Calu3 (cell line): ENCODE measurements at regions not wholly inside any gene's neighbourhood (a gene's known extent, or its start where the extent isn't known, plus 50 kb on each side); places are given as distances from the start of the nearest gene placed in this dataset.

ENCODE experiments used
- BruUV-seq: library from RNA; stranded (reverse); fragments of 400-500 nt; replicated peaks from 2 replicates; lab custom pipeline; 2021; lab: Mats Ljungman, UMichigan
- CTCF ChIA-PET: fragments of 300-600 bp; sonication (Branson Sonifier 250); formaldehyde crosslinking; loops from one replicate; lab custom pipeline; 2022; ENCODE audit warnings: antibody characterized with exemption; lab: Charles Lee
- DNase-seq: peaks from one replicate; pipeline ENCODE4 v3.0.0; 2022
- H3K27ac Mint-ChIP-seq: one replicate; pipeline ENCODE4 v1.8.0; 2022; ENCODE audit warnings: mixed read lengths; ENCODE audit not compliant: unreplicated experiment
- H3K27me3 Mint-ChIP-seq: one replicate; pipeline ENCODE4 v1.8.0; 2022; ENCODE audit warnings: mixed read lengths; ENCODE audit not compliant: unreplicated experiment
- H3K36me3 Mint-ChIP-seq: one replicate; pipeline ENCODE4 v1.8.0; 2022; ENCODE audit warnings: mild to moderate bottlenecking, moderate library complexity, mixed read lengths; ENCODE audit not compliant: insufficient read depth, unreplicated experiment
- H3K4me1 Mint-ChIP-seq: one replicate; pipeline ENCODE4 v1.8.0; 2022; ENCODE audit warnings: mild to moderate bottlenecking, low read depth, mixed read lengths; ENCODE audit not compliant: unreplicated experiment
- H3K4me3 Mint-ChIP-seq: one replicate; pipeline ENCODE4 v1.8.0; 2022; ENCODE audit warnings: mild to moderate bottlenecking, low read depth, moderate library complexity, mixed read lengths; ENCODE audit not compliant: unreplicated experiment
- H3K9me3 Mint-ChIP-seq: one replicate; pipeline ENCODE4 v1.8.0; 2022; ENCODE audit warnings: low read depth, mixed read lengths; ENCODE audit not compliant: unreplicated experiment
- CTCF ChIP-seq: fragments of 200-600 bp; IDR thresholded peaks from one replicate; pipeline ENCODE4 v1.8.0; 2022; ENCODE audit warnings: antibody characterized with exemption; ENCODE audit not compliant: unreplicated experiment
- intact Hi-C: fragments of 100-400 bp; cut with micrococcal nuclease; formaldehyde crosslinking; loops from one replicate; pipeline ENCODE4 v1.10.0; 2022; ENCODE audit not compliant: unreplicated experiment

GRCh38 chr6:25025919-25026301 lies 90.2 kb upstream of the RIPOR2 start:
- no peak for DNase-seq
- Mint-ChIP-seq H3K4me3 (no peak overlapping the region), H3K27me3 (no peaks in the 10 kb centered on the region), H3K27ac (no peak overlapping the region), H3K4me1 (no peaks in the 10 kb centered on the region), H3K36me3 (no peaks in the 10 kb centered on the region), H3K9me3 (no peaks in the 10 kb centered on the region)
- no TSS peak for BruUV-seq
- CTCF ChIA-PET, result interaction anchor here (0.6 to 4.3 kb wide), 7 partner anchors 9 to 247 kb away, joined by 3 to 22 read pairs (median 5); no protein-coding TSS in a partner anchor
- intact Hi-C loops, result no loop called here
- no peak for TF ChIP-seq CTCF

GRCh38 chr6:25026723-25027122 lies 91.0 kb upstream of the RIPOR2 start:
- no peaks in the 10 kb centered on the region for H3K27me3 Mint-ChIP-seq
- DNase-seq, result no peak
- CTCF ChIA-PET, result interaction anchor here (0.7 to 4.3 kb wide), 7 partner anchors 9 to 171 kb away, joined by 3 to 22 read pairs (median 3); no protein-coding TSS in a partner anchor
- H3K4me1 Mint-ChIP-seq, result no peaks in the 10 kb centered on the region
- H3K9me3 Mint-ChIP-seq, result no peaks in the 10 kb centered on the region
- H3K36me3 Mint-ChIP-seq, result no peaks in the 10 kb centered on the region
- no TSS peak for BruUV-seq
- H3K4me3 Mint-ChIP-seq, result no peak overlapping the region
- intact Hi-C loops, result no loop called here
- H3K27ac Mint-ChIP-seq, result no peak overlapping the region
- no peak for TF ChIP-seq CTCF

GRCh38 chr6:25027221-25027916 lies 91.6 kb upstream of the RIPOR2 start:
- intact Hi-C loops, result no loop called here
- no TSS peak for BruUV-seq
- Mint-ChIP-seq H3K27me3 (no peaks in the 10 kb centered on the region), H3K36me3 (no peaks in the 10 kb centered on the region), H3K27ac (no peak overlapping the region), H3K4me1 (no peaks in the 10 kb centered on the region), H3K4me3 (no peak overlapping the region), H3K9me3 (no peaks in the 10 kb centered on the region)
- CTCF ChIA-PET, result interaction anchor here (0.6 to 4.3 kb wide), 9 partner anchors 10 to 476 kb away, joined by 3 to 22 read pairs (median 3); no protein-coding TSS in a partner anchor
- TF ChIP-seq CTCF, result no peak
- DNase-seq, result no peak

GRCh38 chr6:25028328-25028727 lies 92.6 kb upstream of the RIPOR2 start:
- no peak overlapping the region for H3K27ac Mint-ChIP-seq
- no peaks in the 10 kb centered on the region for H3K36me3 Mint-ChIP-seq
- CTCF ChIA-PET, result interaction anchor here (0.7 to 4.3 kb wide), 5 partner anchors 11 to 239 kb away, joined by 3 to 22 read pairs (median 3); no protein-coding TSS in a partner anchor
- DNase-seq, result no peak
- no peaks in the 10 kb centered on the region for H3K4me1 Mint-ChIP-seq
- no peaks in the 10 kb centered on the region for H3K27me3 Mint-ChIP-seq
- no peak overlapping the region for H3K4me3 Mint-ChIP-seq
- intact Hi-C loops, result no loop called here
- no TSS peak for BruUV-seq
- no peaks in the 10 kb centered on the region for H3K9me3 Mint-ChIP-seq
- TF ChIP-seq CTCF, result no peak
